ENCODE measurements at regions not wholly inside any gene's neighbourhood (a gene's known extent, or its start where the extent isn't known, plus 50 kb on each side); places are given as distances from the start of the nearest gene placed in this dataset.

DNA sequence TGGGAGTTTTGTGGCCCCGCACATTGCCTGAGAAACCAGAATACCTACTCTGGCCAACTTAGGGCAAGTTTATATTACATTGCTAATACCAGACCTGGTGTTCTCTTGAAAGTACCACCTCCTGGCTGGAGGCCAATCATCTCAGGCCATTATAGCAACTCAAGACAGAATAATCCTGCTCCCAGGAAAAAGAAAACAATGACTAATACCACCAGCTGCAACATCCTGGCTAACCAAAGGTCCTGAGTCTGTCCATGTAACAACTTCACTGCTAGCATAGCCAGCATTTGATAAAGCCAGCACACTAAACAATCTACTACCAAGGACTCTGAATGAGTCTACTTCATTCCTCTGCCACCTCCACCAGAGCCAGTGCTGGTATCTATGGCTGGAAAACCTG lies 1298.7 kb upstream of the CNTN5 start:
- peak overlapping the region; percentile 63; the same call in 1 of the 2 replicates for H2AFZ ChIP-seq (ENCODE audit: low read depth)
- H3K27ac ChIP-seq (ENCODE audit: low read depth in 2 of 2, low read length in 1 of 2) = peak overlapping the region in 1 of 2 experiments; percentile 82; a peak in 2 of 4 replicates
- CTCF ChIA-PET = no interaction called here
- no peaks in the 10 kb centered on the region for H4K20me1 ChIP-seq (ENCODE audit: insufficient read depth)
- 88% methylated on average over 1 of the region's 1 CpG for WGBS (ENCODE audit: low lambda C conversion rate)
- no peaks in the 10 kb centered on the region for H3K9me3 ChIP-seq
- no peak for DNase-seq
- POLR2A ChIA-PET = no interaction called here
- H3K4me1 ChIP-seq (ENCODE audit: control insufficient read depth in 1 of 2, insufficient read depth in 2 of 2, low read depth in 1 of 2, low read length in 1 of 2) = peaks cover 0 to 13% of the 10 kb centered on the region in 2 experiments; a peak in 3 of 4 replicates
- no peaks in the 10 kb centered on the region for H3K27me3 ChIP-seq (ENCODE audit: insufficient read depth)
- TF ChIP-seq RXRA (IDR thresholded peaks at IDR 0.05; ENCODE audit: borderline replicate concordance, low read depth) (no peak), GATA2 (CRISPR knock-in tag; IDR thresholded peaks at IDR 0.05) (no peak), CHD2 (IDR thresholded peaks at IDR 0.05; ENCODE audit: low read length, partially characterized antibody) (no peak), JUND (IDR thresholded peaks at IDR 0.05) (0 out of 2 replicates have a peak, but pooled peaks have one; percentile 25), TCF12 (IDR thresholded peaks at IDR 0.05) (peak; percentile 67), NFIC (IDR thresholded peaks at IDR 0.05; ENCODE audit: borderline replicate concordance) (peak; percentile 55), EZH2phosphoT487 (IDR thresholded peaks at IDR 0.05; ENCODE audit: borderline replicate concordance, low read depth) (no peak), NRF1 (IDR thresholded peaks at IDR 0.05; ENCODE audit: low read depth, low read length) (no peak), YY1 (IDR thresholded peaks at IDR 0.05; ENCODE audit: low read depth) (no peak), ELF1 (IDR thresholded peaks at IDR 0.05) (no peak), SIN3A (IDR thresholded peaks at IDR 0.05; ENCODE audit: borderline replicate concordance, low read depth, low read length) (no peak), MEF2A (IDR thresholded peaks at IDR 0.05; ENCODE audit: borderline replicate concordance, low read depth) (no peak), FOSL2 (IDR thresholded peaks at IDR 0.05; ENCODE audit: borderline replicate concordance, low read depth) (peak; percentile 23; the same call in 1 of the 2 replicates), RAD21 (IDR thresholded peaks at IDR 0.05; ENCODE audit: low read length) (no peak)
- TF ChIP-seq, protein P1, sequence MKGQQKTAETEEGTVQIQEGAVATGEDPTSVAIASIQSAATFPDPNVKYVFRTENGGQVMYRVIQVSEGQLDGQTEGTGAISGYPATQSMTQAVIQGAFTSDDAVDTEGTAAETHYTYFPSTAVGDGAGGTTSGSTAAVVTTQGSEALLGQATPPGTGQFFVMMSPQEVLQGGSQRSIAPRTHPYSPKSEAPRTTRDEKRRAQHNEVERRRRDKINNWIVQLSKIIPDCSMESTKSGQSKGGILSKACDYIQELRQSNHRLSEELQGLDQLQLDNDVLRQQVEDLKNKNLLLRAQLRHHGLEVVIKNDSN (IDR thresholded peaks at IDR 0.05; ENCODE audit: borderline replicate concordance, low read depth) = no peak
- TF ChIP-seq, protein P2, sequence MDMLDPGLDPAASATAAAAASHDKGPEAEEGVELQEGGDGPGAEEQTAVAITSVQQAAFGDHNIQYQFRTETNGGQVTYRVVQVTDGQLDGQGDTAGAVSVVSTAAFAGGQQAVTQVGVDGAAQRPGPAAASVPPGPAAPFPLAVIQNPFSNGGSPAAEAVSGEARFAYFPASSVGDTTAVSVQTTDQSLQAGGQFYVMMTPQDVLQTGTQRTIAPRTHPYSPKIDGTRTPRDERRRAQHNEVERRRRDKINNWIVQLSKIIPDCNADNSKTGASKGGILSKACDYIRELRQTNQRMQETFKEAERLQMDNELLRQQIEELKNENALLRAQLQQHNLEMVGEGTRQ (IDR thresholded peaks at IDR 0.05; ENCODE audit: borderline replicate concordance, low read depth, low read length) = no peak
- H3K4me3 ChIP-seq (ENCODE audit: low read depth in 2 of 2, low read length in 1 of 2) = no peak overlapping the region
- H3K4me2 ChIP-seq = peak overlapping the region; percentile 62
- H3K9ac ChIP-seq = no peak overlapping the region
- peaks cover 11% of the 10 kb centered on the region for H3F3A ChIP-seq (replicated peaks; ENCODE audit: insufficient read depth)
- no peaks in the 10 kb centered on the region for H3K9me2 ChIP-seq
- no peaks in the 10 kb centered on the region for H3K36me3 ChIP-seq (replicated peaks in 1 of 2; ENCODE audit: control insufficient read depth in 1 of 2, insufficient read depth in 2 of 2, low read length in 1 of 2)
- no peaks in the 10 kb centered on the region for H3K79me2 ChIP-seq (ENCODE audit: insufficient read depth)

DNA sequence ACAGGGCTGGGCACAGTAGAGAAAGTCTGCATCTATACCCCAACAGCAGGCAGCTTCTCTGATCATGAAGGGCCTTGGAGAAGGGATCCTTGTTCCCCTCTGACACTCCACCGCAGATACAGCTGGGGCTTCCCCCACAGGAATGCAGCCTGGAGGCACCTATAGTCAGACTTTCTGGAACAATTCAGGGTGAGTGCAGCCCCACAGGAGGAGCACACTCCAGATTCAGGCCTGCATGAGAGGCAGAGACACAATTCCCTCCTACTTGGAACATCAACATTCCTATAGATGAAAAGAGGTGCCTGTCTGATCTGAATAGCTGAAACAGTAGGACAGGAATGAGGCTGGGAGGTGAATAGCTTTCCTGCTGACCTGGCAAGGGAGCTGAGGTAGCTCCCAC lies 1298.0 kb upstream of the CNTN5 start:
- POLR2A ChIA-PET = no interaction called here
- Histone ChIP-seq H3K9me3 (no peaks in the 10 kb centered on the region), H3K4me1 (ENCODE audit: control insufficient read depth in 1 of 2, insufficient read depth in 2 of 2, low read depth in 1 of 2, low read length in 1 of 2) (peaks cover 0 to 13% of the 10 kb centered on the region in 2 experiments; a peak in 3 of 4 replicates), H3K27me3 (ENCODE audit: insufficient read depth) (no peaks in the 10 kb centered on the region), H3K36me3 (replicated peaks in 1 of 2; ENCODE audit: control insufficient read depth in 1 of 2, insufficient read depth in 2 of 2, low read length in 1 of 2) (no peaks in the 10 kb centered on the region), H3K79me2 (ENCODE audit: insufficient read depth) (no peaks in the 10 kb centered on the region), H3K27ac (ENCODE audit: low read depth in 2 of 2, low read length in 1 of 2) (peak overlapping the region in 1 of 2 experiments; percentile 82; a peak in 2 of 4 replicates), H3F3A (replicated peaks; ENCODE audit: insufficient read depth) (peaks cover 11% of the 10 kb centered on the region), H3K9me2 (no peaks in the 10 kb centered on the region), H3K9ac (no peak overlapping the region), H3K4me2 (peak overlapping the region; percentile 62), H3K4me3 (ENCODE audit: low read depth in 2 of 2, low read length in 1 of 2) (no peak overlapping the region), H4K20me1 (ENCODE audit: insufficient read depth) (no peaks in the 10 kb centered on the region), H2AFZ (ENCODE audit: low read depth) (peak overlapping the region; percentile 63)
- CTCF ChIA-PET = interaction anchor here (0.7 kb wide), 1 partner anchor 22 kb away, joined by 3 read pairs; no protein-coding TSS in a partner anchor
- WGBS (ENCODE audit: low lambda C conversion rate) = 80% methylated on average over 1 of the region's 1 CpG
- no peak for DNase-seq
- TF ChIP-seq, protein P3, sequence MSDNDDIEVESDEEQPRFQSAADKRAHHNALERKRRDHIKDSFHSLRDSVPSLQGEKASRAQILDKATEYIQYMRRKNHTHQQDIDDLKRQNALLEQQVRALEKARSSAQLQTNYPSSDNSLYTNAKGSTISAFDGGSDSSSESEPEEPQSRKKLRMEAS (IDR thresholded peaks at IDR 0.05; ENCODE audit: low read depth) = no peak
- TF ChIP-seq MXI1 (IDR thresholded peaks at IDR 0.05; ENCODE audit: low read depth, low read length) (no peak), FOXM1 (IDR thresholded peaks at IDR 0.05; ENCODE audit: low read depth) (no peak), ELF1 (IDR thresholded peaks at IDR 0.05) (no peak), JUND (IDR thresholded peaks at IDR 0.05) (no peak), CHD2 (IDR thresholded peaks at IDR 0.05; ENCODE audit: low read length, partially characterized antibody) (no peak), RCOR1 (IDR thresholded peaks at IDR 0.05; ENCODE audit: low read length) (no peak), NRF1 (IDR thresholded peaks at IDR 0.05; ENCODE audit: low read depth, low read length) (no peak), RXRA (IDR thresholded peaks at IDR 0.05; ENCODE audit: borderline replicate concordance, low read depth) (no peak), GABPA (IDR thresholded peaks at IDR 0.05; ENCODE audit: low read depth) (no peak), YY1 (IDR thresholded peaks at IDR 0.05; ENCODE audit: low read depth) (no peak), SIN3A (IDR thresholded peaks at IDR 0.05; ENCODE audit: borderline replicate concordance, low read depth, low read length) (no peak), POLR2AphosphoS5 (IDR thresholded peaks at IDR 0.05; ENCODE audit: low read depth, low read length) (no peak)
- TF ChIP-seq, protein P4, sequence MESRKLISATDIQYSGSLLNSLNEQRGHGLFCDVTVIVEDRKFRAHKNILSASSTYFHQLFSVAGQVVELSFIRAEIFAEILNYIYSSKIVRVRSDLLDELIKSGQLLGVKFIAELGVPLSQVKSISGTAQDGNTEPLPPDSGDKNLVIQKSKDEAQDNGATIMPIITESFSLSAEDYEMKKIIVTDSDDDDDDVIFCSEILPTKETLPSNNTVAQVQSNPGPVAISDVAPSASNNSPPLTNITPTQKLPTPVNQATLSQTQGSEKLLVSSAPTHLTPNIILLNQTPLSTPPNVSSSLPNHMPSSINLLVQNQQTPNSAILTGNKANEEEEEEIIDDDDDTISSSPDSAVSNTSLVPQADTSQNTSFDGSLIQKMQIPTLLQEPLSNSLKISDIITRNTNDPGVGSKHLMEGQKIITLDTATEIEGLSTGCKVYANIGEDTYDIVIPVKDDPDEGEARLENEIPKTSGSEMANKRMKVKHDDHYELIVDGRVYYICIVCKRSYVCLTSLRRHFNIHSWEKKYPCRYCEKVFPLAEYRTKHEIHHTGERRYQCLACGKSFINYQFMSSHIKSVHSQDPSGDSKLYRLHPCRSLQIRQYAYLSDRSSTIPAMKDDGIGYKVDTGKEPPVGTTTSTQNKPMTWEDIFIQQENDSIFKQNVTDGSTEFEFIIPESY (IDR thresholded peaks at IDR 0.05; ENCODE audit: borderline replicate concordance, low read depth) = no peak
- TF ChIP-seq, protein P5, sequence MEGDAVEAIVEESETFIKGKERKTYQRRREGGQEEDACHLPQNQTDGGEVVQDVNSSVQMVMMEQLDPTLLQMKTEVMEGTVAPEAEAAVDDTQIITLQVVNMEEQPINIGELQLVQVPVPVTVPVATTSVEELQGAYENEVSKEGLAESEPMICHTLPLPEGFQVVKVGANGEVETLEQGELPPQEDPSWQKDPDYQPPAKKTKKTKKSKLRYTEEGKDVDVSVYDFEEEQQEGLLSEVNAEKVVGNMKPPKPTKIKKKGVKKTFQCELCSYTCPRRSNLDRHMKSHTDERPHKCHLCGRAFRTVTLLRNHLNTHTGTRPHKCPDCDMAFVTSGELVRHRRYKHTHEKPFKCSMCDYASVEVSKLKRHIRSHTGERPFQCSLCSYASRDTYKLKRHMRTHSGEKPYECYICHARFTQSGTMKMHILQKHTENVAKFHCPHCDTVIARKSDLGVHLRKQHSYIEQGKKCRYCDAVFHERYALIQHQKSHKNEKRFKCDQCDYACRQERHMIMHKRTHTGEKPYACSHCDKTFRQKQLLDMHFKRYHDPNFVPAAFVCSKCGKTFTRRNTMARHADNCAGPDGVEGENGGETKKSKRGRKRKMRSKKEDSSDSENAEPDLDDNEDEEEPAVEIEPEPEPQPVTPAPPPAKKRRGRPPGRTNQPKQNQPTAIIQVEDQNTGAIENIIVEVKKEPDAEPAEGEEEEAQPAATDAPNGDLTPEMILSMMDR (IDR thresholded peaks at IDR 0.05) = no peak

Measured in SK-N-SH (cell line).